ENCODE measurements at regions not wholly inside any gene's neighbourhood (a gene's known extent, or its start where the extent isn't known, plus 50 kb on each side); places are given as distances from the start of the nearest gene placed in this dataset.

- Histone ChIP-seq H3K36me3 (no peaks in the 10 kb centered on the region), H3K4me3 (no peak overlapping the region), H3K4me1 (no peaks in the 10 kb centered on the region), H3K27ac (no peak overlapping the region), H3K9me3 (no peaks in the 10 kb centered on the region), H3K27me3 (no peaks in the 10 kb centered on the region)
- TF ChIP-seq CTCF (IDR thresholded peaks at IDR 0.05) = no peak
- no peak for DNase-seq (ENCODE audit: low spot score in 2 of 2)
- intact Hi-C loops (cut with DNase I) = no loop called here
Measured at GRCh38 chr12:131258398-131258797, 304.7 kb downstream of the ADGRD1 start.

GRCh38 chr12:131260251-131260905, 306.7 kb downstream of the ADGRD1 start:
- no peak for DNase-seq (ENCODE audit: low spot score in 2 of 2)

GRCh38 chr12:131260954-131261353, 307.2 kb downstream of the ADGRD1 start:
- Histone ChIP-seq H3K27me3 (no peaks in the 10 kb centered on the region), H3K36me3 (no peaks in the 10 kb centered on the region), H3K4me1 (no peaks in the 10 kb centered on the region), H3K9me3 (no peaks in the 10 kb centered on the region), H3K27ac (no peak overlapping the region), H3K4me3 (no peak overlapping the region)
- TF ChIP-seq CTCF (IDR thresholded peaks at IDR 0.05) = no peak
- DNase-seq (ENCODE audit: low spot score in 2 of 2) = no peak
- intact Hi-C loops (cut with DNase I) = no loop called here

More at GRCh38 chr12:131260251-131260905, 306.7 kb downstream of the ADGRD1 start:
- Histone ChIP-seq H3K4me3 (no peak overlapping the region), H3K9me3 (no peaks in the 10 kb centered on the region), H3K27me3 (no peaks in the 10 kb centered on the region), H3K4me1 (no peaks in the 10 kb centered on the region), H3K27ac (no peak overlapping the region), H3K36me3 (no peaks in the 10 kb centered on the region)
- TF ChIP-seq CTCF (IDR thresholded peaks at IDR 0.05) = no peak
- intact Hi-C loops (cut with DNase I) = no loop called here

DNA sequence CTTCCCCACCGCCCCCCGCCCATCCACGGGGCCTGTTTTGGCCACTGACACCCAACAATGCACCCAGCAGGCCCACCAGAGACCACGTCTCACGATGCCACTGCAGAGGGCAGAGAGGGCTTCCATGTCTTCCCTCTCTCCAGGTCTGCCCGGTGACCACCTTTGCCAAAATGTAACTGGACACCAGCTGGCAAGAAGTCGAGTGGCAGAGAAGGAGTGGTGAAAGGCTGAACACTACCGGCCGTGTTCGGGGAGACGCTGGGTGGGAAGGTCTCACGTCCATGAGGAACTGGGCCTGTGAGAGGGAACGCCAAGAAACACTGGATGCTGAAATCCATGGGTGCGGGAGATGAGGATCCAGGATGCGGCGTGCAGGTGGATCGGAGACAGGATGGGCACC, 308.2 kb downstream of the ADGRD1 start:
- Histone ChIP-seq H3K4me3 (no peak overlapping the region), H3K27ac (no peak overlapping the region)
- intact Hi-C loops (cut with DNase I) = no loop called here

DNA sequence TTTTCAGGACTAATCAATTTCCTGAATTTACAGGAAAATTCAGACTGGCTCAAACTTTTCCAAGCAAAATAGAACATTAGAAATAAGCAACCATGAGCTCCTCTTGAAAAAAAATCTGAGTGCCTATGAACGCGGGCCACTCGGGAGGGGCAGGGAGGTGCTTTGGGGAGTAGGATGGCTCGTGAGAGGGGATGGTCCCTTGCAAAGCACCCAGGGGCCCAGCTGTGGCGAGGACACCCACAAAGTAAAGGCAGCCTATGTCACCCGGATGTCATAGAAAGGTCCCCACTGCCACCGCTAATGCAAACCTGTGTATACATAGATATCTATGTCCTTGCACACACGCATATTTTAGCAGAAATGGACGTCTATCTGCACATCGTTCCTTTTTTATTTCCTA, 309.9 kb downstream of the ADGRD1 start:
- Histone ChIP-seq H3K27ac (no peak overlapping the region), H3K4me1 (no peaks in the 10 kb centered on the region), H3K36me3 (no peaks in the 10 kb centered on the region), H3K9me3 (no peaks in the 10 kb centered on the region), H3K4me3 (no peak overlapping the region), H3K27me3 (no peaks in the 10 kb centered on the region)
- intact Hi-C loops (cut with DNase I) = no loop called here
- no peak for TF ChIP-seq CTCF (IDR thresholded peaks at IDR 0.05)
- DNase-seq (ENCODE audit: low spot score in 2 of 2) = no peak

More for the DNA sequence above, 308.2 kb downstream of the ADGRD1 start:
- no peak for DNase-seq (ENCODE audit: low spot score in 2 of 2)
- Histone ChIP-seq H3K4me1 (no peaks in the 10 kb centered on the region), H3K9me3 (no peaks in the 10 kb centered on the region), H3K36me3 (no peaks in the 10 kb centered on the region), H3K27me3 (no peaks in the 10 kb centered on the region)
- TF ChIP-seq CTCF (IDR thresholded peaks at IDR 0.05) = no peak

DNA sequence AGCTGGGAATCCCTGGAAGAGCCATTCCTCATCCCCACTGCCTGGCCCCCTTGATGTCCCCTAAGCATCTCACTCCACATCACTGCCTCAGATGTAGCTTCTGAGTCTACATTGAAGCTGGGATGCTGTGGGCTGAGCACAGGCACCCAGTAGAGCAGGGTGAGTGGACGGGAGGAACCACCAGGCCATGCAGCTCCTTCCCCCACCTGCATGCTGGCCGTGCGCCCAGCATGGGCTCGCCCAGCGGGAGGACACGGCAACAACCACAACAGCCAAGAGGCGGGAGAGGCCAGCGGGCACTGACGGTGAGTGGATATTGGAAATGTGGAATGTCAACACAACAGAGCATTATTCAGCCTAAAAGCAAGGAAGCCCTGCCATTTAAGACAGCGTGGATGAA, 310.9 kb downstream of the ADGRD1 start:
- intact Hi-C loops (cut with DNase I) = no loop called here
- Histone ChIP-seq H3K27me3 (no peaks in the 10 kb centered on the region), H3K4me1 (no peaks in the 10 kb centered on the region), H3K27ac (no peak overlapping the region), H3K36me3 (no peaks in the 10 kb centered on the region), H3K9me3 (no peaks in the 10 kb centered on the region), H3K4me3 (no peak overlapping the region)
- DNase-seq (ENCODE audit: low spot score in 2 of 2) = no peak
- no peak for TF ChIP-seq CTCF (IDR thresholded peaks at IDR 0.05)

All from ascending aorta (tissue), 2 donors.